OCI-LY7 (cell line): ENCODE measurements at regions not wholly inside any gene's neighbourhood (a gene's known extent, or its start where the extent isn't known, plus 50 kb on each side); places are given as distances from the start of the nearest gene placed in this dataset.

Source experiments
- EZH2phosphoT487 ChIP-seq: fragments of 200-600 bp; sonication (generic); IDR thresholded peaks from 2 replicates; pipeline ENCODE4 v1.6.1; 2018; ENCODE audit warnings: low read depth, borderline replicate concordance, mild to moderate bottlenecking, mixed run types, antibody characterized with exemption, low read length, moderate library complexity, mixed read lengths
- TF ChIP-seq, protein P1 (sequence below): fragments of 200-600 bp; sonication (generic); conservative IDR thresholded peaks from 2 replicates; pipeline ENCODE4 v1.5.1; 2014; ENCODE audit warnings: mild to moderate bottlenecking, antibody characterized with exemption, low read length, moderate library complexity, mixed read lengths

DNA sequence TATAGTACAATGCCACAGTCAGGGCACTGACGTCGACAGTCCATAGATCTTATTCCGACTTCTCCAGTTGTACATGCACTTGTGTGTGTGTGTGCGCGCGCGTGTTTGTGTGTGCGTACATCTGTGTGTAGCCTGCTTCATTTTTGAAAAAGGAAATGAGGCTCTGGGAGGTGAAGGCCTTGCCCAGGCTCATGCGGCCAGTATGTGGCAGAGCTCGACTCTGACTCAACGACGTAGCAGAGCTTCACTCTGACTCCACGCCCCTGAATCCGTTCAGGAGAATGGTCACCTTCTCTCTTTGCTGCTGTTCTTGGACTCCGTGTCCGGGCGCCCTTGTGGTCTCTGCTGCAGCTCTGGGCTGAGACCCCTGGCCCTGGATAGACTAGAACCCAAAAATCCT lies 81.6 kb upstream of the CIBAR2 start:
- TF ChIP-seq, protein P1, sequence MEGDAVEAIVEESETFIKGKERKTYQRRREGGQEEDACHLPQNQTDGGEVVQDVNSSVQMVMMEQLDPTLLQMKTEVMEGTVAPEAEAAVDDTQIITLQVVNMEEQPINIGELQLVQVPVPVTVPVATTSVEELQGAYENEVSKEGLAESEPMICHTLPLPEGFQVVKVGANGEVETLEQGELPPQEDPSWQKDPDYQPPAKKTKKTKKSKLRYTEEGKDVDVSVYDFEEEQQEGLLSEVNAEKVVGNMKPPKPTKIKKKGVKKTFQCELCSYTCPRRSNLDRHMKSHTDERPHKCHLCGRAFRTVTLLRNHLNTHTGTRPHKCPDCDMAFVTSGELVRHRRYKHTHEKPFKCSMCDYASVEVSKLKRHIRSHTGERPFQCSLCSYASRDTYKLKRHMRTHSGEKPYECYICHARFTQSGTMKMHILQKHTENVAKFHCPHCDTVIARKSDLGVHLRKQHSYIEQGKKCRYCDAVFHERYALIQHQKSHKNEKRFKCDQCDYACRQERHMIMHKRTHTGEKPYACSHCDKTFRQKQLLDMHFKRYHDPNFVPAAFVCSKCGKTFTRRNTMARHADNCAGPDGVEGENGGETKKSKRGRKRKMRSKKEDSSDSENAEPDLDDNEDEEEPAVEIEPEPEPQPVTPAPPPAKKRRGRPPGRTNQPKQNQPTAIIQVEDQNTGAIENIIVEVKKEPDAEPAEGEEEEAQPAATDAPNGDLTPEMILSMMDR: no peak
- TF ChIP-seq EZH2phosphoT487: no peak
